ENCODE measurements at regions not wholly inside any gene's neighbourhood (a gene's known extent, or its start where the extent isn't known, plus 50 kb on each side); places are given as distances from the start of the nearest gene placed in this dataset.

DNA sequence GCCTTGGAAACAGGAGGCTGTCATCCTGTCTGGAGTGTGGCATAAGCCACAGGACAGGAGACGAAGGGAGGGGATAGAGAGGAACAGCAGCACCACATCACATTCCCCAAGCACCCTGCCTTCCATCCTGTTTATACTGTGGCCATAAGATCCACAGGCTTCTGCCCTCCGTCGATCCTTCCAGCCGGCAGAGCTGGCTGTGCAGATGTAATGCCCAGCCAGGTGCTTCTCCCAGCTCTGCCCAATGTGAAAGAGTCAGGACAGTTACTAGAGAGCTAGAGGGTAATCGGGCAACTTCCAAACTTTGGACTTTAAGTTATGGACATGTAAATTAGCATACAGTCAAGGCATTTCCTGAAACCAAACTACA is 368.4 kb downstream of the SOX9 start:
- TF ChIP-seq NFE2L1 (CRISPR knock-in tag; IDR thresholded peaks at IDR 0.05) (no peak), CREB1 (CRISPR knock-in tag; IDR thresholded peaks at IDR 0.05) (no peak), NFYB (CRISPR knock-in tag; conservative IDR thresholded peaks at IDR 0.05; ENCODE audit: low read depth) (no peak), E2F1 (CRISPR knock-in tag; IDR thresholded peaks at IDR 0.05) (no peak), CTCF (IDR thresholded peaks at IDR 0.05) (no peak)
- TF ChIP-seq, protein P1, sequence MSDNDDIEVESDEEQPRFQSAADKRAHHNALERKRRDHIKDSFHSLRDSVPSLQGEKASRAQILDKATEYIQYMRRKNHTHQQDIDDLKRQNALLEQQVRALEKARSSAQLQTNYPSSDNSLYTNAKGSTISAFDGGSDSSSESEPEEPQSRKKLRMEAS (CRISPR knock-in tag; IDR thresholded peaks at IDR 0.05), result no peak

Data from WTC11 (cell line).